ENCODE measurements at regions not wholly inside any gene's neighbourhood (a gene's known extent, or its start where the extent isn't known, plus 50 kb on each side); places are given as distances from the start of the nearest gene placed in this dataset.
"Not testable (repeated sequence)": the region's sequence is repeated elsewhere in the genome, so short reads cannot be mapped to it uniquely, and the experiment has no call there.

DNA sequence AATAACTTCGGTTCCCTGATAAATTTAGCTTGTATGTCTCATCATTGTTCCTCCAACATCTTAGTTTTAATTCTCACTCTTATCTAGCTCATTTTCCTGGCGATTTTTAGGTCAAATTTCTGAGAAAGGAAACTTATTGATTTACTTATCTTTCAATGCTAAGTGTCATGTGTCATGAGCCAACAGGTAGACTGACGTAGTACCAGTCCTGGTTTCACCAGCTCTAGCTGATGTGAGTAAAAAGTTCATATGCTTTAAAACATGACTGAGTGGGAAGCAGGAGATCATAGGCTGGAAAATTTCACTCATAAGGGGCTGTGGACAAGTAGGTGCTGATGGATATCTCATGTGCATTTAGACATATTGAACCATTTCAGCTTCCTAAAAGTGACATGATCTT lies 441.7 kb upstream of the NR3C2 start:
- DNase-seq (ENCODE audit: extremely low read depth, low read depth), result no peak

DNA sequence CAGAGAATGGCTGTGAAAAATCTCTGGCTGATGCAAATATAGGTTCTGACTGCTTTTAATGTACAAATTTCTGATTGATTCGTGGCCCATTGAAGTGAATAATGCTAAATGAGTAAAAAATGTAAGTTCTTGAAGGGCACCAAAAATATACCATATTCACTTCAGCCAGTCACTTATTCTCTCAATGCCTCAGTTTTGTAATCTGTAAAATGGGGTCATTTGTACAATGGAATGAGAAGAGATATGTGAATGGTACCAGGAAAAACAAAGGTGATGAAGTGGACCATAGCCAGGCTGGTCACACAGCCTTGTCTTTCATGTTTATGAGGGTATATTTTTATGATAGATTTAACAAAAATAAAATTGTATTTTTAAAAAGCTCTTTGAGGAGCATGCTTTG lies 441.2 kb upstream of the NR3C2 start:
- no peak for DNase-seq (ENCODE audit: extremely low read depth, low read depth)

DNA sequence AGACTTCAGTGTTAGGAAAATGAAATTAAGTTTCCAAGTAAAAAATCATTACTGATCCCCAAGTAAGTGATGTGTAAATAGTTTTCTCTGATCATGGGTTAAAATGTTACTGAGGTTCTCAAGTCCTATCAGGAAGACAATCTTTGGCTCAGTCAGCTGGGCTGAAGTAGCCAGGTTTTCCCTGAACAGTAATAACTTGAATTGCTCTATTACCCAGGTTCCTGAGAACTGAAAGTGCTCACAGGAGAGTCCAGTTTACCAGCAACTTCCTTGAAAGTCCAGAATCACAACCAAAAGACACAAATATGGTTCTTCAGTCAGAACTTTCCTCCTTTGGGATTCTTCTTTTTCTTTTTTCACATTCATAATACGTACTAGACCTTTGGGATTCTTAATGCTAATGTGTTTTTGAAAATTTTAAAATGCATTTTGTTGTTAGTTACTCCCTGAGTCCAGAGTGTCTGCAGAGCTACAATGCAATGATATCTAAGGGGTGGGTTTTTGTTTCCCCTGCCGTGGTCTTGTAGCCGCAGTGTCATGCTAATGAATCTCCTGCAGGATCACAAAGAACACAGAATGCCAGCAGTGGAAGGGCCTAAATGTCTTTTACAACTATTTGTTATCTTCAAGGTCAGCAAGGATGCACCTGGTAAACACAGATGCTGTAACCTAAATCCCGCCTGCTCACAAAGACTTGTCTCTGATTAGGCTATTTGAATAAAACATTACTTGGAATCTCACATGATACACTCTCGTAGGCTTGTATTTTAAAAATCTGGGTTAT lies 439.8 kb upstream of the NR3C2 start:
- DNase-seq (ENCODE audit: extremely low read depth, low read depth), result no peak

DNA sequence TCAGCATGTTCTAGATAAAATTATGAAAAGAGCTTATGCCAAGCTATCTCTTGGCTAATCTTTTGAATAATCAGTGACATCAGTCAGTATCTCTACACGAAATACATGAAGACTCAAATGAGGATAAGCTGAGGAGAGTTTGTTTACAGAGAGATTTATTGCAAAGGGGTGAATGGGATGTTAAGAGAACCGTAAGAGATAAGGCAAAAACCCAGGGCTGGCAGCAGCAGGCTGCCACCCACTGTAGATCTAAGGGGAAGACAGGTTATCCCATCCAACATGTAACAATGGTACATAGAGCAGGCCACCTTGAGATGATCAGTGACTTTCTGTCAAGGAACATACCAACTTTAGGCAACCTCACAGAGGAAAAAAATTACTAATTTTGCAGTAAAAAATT lies 432.1 kb upstream of the NR3C2 start:
- no peak for DNase-seq (ENCODE audit: extremely low read depth, low read depth)

DNA sequence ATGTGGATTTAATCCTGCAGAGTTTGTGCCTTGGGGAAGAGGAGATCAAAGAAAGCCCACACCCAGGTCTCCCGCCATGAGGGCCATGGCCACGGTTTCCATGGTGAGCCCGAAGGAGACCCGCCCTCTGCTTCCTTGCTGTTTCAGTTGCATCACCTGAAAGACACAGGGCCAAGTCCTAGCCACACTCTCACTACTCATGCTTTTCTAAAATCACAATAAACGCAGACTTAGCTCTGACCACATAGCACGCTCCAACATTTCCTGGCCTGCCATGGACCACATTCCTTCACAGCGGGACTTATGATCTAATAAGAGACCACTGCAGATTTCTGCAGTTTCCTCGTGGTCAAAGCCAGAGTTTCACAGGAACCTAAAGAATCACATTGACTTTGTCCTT lies 426.0 kb upstream of the NR3C2 start:
- DNase-seq (ENCODE audit: extremely low read depth, low read depth), result no peak

DNA sequence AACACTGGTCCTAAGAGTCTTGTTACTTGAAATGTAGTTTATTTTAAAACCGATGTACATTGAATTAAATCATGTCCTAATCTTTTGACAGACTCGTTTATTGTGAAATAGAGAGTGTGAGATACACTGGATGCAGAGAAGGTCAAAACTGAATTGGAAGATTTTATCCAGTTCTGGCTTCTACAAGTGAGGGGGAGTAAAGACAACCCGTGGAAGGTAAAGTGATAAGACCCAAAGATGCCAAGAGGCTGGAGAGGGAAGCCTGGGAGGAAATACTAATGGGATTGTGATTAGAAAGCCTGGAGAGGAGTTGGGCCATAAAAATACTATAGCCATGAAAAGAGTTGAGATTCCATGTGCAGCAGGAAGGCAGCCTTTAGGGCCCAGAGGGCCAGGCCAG lies 424.5 kb upstream of the NR3C2 start:
- no peak for DNase-seq (ENCODE audit: extremely low read depth, low read depth)

DNA sequence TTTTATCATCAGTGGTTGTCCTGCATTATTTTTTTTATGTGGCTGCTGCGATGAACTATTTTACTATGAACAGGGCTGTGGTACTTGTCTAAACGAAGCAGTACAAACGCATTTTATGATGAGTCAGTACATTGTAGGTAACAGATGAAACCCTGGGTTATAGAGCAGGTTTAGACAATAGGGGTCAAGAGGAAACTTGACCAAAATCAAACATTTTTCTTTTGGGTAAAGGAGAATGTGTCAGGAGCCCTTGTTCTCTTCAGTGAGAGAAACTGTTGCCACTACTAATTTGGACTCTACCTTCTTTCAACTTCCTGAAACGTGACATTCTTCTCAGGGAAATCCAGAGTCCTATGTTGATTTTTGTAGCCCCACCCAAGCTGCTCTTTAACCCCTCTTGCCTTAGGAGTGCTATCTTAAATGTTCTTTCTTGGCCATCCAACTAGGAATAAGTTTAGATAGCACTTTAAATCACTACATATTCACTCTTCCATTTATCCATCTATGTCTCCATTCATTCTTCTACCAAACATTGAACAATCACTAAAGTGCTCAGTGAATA lies 415.8 kb upstream of the NR3C2 start:
- DNase-seq (ENCODE audit: extremely low read depth, low read depth), result no peak

DNA sequence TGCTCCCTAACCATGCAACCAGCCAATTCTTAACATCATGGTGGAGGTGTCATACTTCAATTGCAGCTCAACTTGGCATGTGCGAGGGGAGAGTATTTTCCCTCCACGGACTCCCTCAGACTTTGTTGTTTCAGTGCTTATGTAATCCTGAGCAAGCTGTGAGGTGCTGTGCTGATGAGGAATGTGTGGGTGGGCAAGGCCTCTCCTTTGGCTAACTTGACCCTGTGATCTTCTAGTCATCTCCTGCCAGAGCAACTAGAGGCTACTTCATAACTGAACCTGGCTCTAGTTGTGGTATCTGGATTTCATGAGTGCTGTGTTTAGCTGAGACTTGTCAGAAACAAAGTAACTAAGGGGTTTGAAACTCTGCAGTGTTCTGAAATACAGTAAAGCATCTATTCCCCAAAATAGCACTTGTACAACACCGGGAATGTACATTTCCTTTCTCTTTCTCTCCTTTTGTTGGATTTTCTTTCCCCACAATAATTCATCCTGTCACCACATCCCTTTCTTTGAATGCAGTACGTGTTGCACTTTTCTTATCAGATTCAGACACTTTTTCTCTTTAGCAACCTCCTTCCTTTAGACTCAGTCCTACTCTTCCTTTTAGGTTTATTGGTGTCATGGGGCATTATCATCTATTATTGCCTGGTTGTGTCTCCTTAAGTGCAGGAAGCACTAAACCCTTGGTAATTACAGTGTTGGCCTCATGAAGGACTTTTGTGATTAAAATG lies 415.2 kb upstream of the NR3C2 start:
- no peak for DNase-seq (ENCODE audit: extremely low read depth, low read depth)

DNA sequence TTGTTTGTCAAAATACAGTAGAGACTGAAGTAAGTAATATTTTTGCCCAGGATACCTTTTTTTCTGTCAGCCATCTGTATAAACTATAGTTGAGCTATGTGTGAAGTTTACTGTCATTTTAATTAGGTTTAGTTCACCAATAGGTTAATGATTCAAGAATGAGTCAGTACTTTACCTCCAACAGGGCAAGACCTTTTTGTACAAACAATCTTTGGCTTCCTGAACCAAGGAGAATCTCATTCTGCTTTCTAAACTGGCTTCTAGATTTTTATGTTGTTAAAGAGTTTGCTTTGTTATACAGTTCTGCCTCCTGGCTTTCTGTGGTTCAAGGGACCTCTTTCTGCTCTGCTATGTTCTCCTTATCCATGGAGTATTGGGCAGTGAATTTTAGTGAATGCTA lies 412.0 kb upstream of the NR3C2 start:
- DNase-seq (ENCODE audit: extremely low read depth, low read depth), result no peak

DNA sequence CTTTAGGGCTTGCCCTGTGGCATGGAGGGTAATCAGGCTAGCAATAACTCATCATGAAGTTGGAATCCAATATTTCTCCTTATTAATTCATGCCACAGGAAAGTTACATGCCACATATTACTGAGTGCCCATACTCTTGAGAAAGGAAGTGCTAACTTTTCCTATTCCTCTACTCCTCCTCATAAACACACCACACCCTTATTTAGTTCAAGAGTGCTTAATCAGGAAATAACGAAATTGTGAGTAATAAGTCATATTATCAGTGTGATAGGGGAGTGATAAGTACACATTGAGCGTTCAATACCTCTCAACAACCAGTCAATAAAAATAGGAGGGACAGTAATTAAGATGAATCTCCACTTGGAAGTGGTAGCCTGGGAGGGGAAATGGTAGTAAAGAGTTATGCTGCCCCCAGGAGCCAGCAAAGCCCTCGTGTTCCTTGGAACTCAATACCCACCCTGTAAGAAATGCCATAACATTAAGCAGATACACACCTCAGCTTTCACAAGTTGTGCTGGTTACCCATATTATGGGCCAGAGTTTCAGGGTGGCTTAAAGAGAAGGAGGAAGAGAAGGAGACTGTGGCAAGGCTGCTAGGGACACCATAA lies 410.0 kb upstream of the NR3C2 start:
- no peak for DNase-seq (ENCODE audit: extremely low read depth, low read depth)

DNA sequence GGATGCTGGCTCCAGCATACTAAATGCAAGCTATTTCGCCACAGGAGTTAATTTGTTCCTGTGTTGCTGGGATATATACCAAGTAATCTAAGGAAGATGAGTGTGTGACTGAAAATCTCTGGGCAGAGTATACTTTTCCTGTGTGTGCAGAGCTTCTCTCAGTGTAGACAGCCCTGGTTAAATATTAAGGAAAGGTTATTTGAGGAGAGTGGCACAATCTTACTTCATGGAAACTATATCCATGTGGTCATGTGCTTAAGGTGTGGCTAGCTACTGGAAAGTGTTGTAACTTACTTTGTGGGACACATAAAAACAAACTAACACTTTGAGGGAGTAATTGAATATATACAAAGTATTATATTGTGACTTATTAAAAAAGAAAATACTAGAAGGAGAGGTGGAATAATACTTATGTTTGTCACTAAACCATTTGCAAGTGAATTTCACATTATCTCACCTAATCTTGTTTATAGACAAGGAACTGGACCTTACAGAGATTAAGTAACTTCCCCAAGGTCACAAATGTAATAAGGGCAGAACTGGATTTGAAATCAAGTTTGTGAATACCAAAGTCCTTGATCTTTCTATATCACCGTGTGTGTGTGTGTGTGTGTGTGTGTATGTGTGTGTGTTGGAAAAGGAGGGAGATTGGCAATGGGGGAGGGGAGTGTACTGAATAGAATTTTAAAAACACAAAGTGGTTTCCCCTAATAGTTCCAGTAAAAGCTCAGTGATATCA lies 408.2 kb upstream of the NR3C2 start:
- no peak for DNase-seq (ENCODE audit: extremely low read depth, low read depth)

DNA sequence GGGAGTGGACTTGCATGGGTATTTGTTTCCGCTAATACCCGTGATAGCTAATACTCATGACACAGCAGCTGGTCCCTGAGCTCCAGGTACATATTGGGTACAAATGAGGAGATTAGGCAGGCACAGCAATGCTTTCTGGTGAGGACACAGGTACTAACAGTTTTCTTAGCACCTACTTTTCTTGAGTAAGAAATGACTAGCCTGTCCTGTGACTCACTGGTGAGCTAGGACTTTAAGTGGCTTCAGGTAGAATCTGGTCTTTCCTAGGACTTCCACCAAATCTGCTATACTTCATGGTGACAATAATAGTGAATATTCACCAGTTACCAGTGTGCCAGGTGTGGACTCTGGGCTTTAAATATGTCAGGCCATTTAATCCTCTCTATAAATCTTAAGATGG lies 407.4 kb upstream of the NR3C2 start:
- DNase-seq (ENCODE audit: extremely low read depth, low read depth), result no peak

DNA sequence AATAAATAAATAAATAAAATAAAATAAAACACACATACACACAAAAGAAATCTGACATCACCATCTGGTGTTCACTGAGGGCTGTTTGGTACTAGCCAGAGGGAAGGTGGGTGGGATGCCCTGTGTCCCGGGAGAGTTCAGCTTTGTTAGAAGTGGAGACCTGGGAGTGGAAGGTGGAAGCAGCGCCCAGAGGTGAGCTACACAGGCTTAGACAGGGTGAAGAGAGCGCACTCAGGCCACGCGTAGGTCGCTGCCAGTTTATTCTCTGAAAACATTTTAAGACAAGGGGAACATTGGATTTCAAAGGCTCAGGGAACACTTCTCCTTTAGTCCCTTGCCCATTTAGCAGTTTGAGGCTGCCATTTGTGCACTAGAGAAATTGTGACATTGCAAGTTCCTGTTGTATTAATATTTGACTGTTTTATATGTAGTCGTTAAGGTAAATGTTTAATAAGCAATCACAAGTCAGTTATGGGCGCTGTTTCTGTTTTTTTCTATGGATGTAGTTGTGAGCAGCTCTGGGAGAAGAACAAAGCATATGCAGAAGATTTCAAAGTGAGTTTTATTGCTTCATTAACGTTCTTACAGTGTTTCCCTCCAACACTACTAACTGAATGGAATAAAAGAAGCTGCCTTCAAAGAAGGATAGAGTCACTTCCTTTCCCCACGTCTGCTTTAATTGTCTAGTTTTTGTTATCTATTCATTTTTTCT lies 405.5 kb upstream of the NR3C2 start:
- no peak for DNase-seq (ENCODE audit: extremely low read depth, low read depth)

DNA sequence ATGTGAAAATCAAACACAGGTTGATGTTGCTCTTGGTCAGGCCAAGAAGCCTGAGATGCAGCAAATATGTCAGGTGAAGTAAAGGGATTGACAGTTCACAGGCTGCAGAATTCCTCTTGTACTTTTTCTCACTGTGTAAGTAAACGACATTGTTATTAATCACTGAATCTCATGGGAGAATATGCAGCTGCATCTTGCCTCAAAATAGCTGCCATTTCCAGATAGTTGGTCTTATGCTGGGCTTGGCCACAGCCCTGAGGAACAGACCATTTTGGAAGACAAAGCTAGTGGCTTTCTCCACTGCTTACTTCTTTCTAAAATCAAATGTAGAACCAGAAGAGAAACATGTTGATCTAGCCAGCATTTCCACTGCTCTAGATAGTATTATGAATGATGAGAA lies 403.4 kb upstream of the NR3C2 start:
- DNase-seq (ENCODE audit: extremely low read depth, low read depth), result no peak

DNA sequence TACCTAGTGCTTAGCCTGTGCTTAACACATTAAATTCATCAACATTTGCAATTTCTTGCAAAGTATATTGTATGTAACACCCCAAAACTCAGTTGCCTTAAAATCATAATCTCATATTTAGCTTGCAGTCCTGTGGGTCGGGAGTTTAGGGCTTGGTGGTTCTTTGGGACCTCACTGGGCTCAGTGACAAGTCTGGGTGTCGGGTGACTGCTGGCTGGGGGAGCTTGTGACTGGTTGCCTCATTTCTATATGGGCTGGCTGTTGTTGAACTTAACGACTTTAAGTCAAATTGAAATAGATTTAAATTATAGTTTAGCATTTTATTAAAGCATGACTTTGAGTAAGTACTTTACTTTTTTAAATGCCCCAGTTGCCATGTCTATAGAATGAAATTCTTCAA lies 401.4 kb upstream of the NR3C2 start:
- no peak for DNase-seq (ENCODE audit: extremely low read depth, low read depth)

DNA sequence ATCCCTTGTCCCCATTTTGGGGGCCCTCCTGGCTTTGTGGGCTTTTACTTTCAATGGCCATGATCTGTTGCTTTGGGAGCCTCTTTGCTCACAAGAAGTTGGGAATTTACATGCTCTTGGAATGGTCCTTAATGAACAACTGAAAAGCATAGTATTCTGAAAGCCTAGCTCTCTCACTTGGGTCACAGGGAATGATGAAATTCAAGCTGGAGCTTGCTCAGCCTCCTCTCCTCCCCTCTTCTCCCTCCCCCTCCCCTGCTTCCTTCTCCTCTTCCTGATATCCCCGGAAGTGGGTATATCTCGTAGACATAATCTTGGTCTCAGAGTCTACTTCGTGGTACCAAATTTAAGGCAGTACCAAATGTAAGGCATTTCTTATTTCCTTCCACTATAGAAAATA lies 400.6 kb upstream of the NR3C2 start:
- no peak for DNase-seq (ENCODE audit: extremely low read depth, low read depth)

DNA sequence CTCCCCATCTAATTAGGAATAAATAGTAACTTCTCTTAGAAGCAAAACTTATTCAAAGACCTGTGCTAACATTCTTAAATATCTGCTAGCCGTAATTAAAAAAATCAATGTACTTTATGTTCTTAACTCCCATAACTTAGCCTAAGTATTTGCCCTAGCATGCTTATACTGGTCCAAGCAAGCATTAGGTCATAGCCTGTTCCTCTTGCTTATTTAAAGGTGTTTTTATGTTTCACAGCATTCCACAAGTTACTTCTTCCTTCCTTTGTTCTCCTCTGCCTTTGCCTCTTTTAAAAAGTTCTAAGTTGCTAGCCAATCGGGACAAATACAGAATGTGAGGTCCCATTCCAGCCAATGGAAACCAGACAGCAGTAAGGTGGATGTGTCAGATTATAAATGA lies 395.4 kb upstream of the NR3C2 start:
- not testable (repeated sequence) for DNase-seq (ENCODE audit: extremely low read depth, low read depth)

DNA sequence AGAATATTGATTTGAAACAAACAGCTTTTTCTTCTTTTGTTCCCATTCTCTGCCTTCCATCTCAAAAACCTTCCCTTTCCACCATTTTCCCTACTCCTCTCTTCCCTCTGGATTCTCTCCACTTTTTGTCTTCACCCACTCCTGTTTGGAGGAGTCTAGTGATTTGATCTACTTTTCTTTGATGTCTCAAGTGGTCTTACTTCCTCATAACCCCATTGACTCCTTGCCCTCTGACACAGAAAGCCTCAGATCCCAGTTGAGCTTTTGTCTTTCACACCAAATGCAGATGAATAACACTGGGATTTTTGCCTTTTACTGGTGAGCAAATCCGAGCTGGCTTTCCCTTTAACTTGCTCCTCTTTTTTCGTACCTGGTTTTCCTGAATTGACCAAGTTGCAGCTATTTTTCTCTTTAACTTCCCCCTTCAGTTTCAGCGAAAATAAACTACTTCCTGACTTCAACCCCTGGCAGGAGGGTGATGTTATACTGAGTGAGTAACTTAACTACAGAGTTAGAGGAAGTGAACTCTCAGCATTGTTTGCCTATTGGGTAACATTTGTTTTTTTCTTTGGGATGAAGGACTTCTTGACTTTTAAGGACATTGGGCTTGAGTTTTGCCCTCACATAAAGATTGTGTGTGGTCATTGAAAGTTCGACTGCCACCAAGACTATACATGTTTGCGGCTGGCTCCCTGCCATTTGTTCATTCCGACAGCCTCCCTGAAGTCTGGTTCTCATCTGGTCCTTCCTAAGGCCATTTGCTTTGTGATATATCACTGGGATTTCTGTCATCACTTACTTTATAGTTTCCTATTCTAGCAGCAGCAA lies 392.8 kb upstream of the NR3C2 start:
- DNase-seq (ENCODE audit: extremely low read depth, low read depth), result no peak

DNA sequence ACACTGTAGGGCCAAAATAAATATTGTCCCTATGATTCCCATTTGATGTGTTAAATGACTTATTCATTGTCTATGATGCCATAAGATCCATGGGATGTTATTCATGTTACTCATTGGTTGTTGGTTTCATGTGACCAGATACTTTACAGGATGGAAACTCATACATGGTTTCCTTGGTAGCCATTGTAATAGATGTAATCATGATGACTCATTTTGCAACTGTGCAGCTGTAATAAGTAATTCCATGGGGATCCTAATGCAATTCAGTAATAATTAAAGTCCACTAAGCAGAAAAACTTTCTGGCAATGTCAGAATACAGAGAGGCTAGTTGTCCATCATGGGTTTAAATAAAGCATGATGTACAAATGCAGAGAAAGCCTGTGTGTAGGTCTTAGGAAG lies 389.7 kb upstream of the NR3C2 start:
- no peak for DNase-seq (ENCODE audit: extremely low read depth, low read depth)

DNA sequence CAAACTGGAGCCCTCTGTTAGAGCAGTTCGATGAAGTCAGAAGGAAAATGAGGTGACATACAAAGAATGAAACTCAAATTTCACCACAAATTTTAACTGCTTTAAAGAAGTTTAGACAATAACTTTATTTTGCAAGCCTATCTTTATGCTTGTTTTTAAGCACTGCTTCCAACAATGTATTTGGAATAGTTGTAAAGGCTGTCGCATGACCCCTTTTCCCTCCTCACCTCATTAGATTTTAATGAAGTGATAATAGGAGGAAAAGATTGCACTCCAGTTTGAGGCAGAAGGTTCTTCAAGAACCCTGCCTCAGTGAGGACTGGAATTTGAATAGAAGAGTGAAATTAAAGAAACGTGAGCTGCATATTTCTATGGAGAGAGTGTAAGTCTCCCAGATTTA lies 386.1 kb upstream of the NR3C2 start:
- DNase-seq (ENCODE audit: extremely low read depth, low read depth), result no peak

All from NCI-H460 (cell line).